GM18498 (cell line): ENCODE measurements at regions not wholly inside any gene's neighbourhood (a gene's known extent, or its start where the extent isn't known, plus 50 kb on each side); places are given as distances from the start of the nearest gene placed in this dataset.

Experiments used
- ATAC-seq: cut with Tn5 transposase; IDR thresholded peaks from one replicate; pipeline ENCODE4 v1.9.1; 2021; ENCODE audit warnings: mild to moderate bottlenecking, moderate library complexity; ENCODE audit not compliant: unreplicated experiment

GRCh38 chr4:165763640-165764039 lies 109.4 kb upstream of the TLL1 start:
- no peak for ATAC-seq

- ATAC-seq = no peak
These were observed 108.0 kb upstream of the TLL1 start for GRCh38 chr4:165765053-165765452.

GRCh38 chr4:165766018-165766417 lies 107.0 kb upstream of the TLL1 start:
- no peak for ATAC-seq

- ATAC-seq = no peak
These were observed 106.1 kb upstream of the TLL1 start for GRCh38 chr4:165766976-165767375.

GRCh38 chr4:165767671-165768070 lies 105.4 kb upstream of the TLL1 start:
- ATAC-seq = no peak

GRCh38 chr4:165768281-165768680 lies 104.8 kb upstream of the TLL1 start:
- ATAC-seq = no peak

- no peak for ATAC-seq
These were observed 98.7 kb upstream of the TLL1 start for GRCh38 chr4:165774326-165774725.

GRCh38 chr4:165779950-165780670 lies 92.9 kb upstream of the TLL1 start:
- ATAC-seq = no peak

- ATAC-seq = no peak
These were observed 92.3 kb upstream of the TLL1 start for GRCh38 chr4:165780735-165781134.

GRCh38 chr4:165782623-165783022 lies 90.4 kb upstream of the TLL1 start:
- ATAC-seq = no peak

- no peak for ATAC-seq
These were observed 89.4 kb upstream of the TLL1 start for GRCh38 chr4:165783626-165784025.

- no peak for ATAC-seq
These were observed 88.4 kb upstream of the TLL1 start for GRCh38 chr4:165784672-165785071.

GRCh38 chr4:165785337-165785736 lies 87.7 kb upstream of the TLL1 start:
- no peak for ATAC-seq

GRCh38 chr4:165787516-165788274 lies 85.3 kb upstream of the TLL1 start:
- no peak for ATAC-seq

GRCh38 chr4:165788686-165789463 lies 84.2 kb upstream of the TLL1 start:
- no peak for ATAC-seq

GRCh38 chr4:165793236-165793635 lies 79.8 kb upstream of the TLL1 start:
- ATAC-seq = no peak

GRCh38 chr4:165794834-165795233 lies 78.2 kb upstream of the TLL1 start:
- ATAC-seq = no peak

- ATAC-seq = no peak
These were observed 73.6 kb upstream of the TLL1 start for GRCh38 chr4:165799384-165799815.

GRCh38 chr4:165802452-165802851 lies 70.6 kb upstream of the TLL1 start:
- no peak for ATAC-seq

GRCh38 chr4:165803005-165803404 lies 70.0 kb upstream of the TLL1 start:
- ATAC-seq = no peak

GRCh38 chr4:165805406-165805805 lies 67.6 kb upstream of the TLL1 start:
- ATAC-seq = no peak

GRCh38 chr4:165806613-165807012 lies 66.4 kb upstream of the TLL1 start:
- ATAC-seq = no peak
